WTC11 (cell line): ENCODE measurements at regions not wholly inside any gene's neighbourhood (a gene's known extent, or its start where the extent isn't known, plus 50 kb on each side); places are given as distances from the start of the nearest gene placed in this dataset.

ENCODE experiments used
- ATAC-seq: fragments of 200-7000 bp; cut with Tn5 transposase; 2 replicates; pipeline ENCODE4 v1.10.0; 2021; ENCODE audit warnings: mild to moderate bottlenecking, moderate library complexity
- CTCF ChIA-PET: fragments of 300-600 bp; sonication (Branson Sonifier 250); formaldehyde crosslinking; loops from one replicate; lab custom pipeline; 2021; ENCODE audit warnings: antibody characterized with exemption; lab: Charles Lee
- POLR2A ChIA-PET: fragments of 350-600 bp; sonication (Branson Sonifier 250); formaldehyde crosslinking; loops from one replicate; lab custom pipeline; 2021; ENCODE audit warnings: antibody characterized with exemption; lab: Charles Lee
- DNase-seq: peaks from one replicate; pipeline ENCODE4 v3.0.0; 2021; ENCODE audit warnings: low spot score
- H3K27ac Mint-ChIP-seq: 2 replicates; pipeline ENCODE4 v1.8.0; 2021; ENCODE audit warnings: mixed read lengths
- H3K27me3 Mint-ChIP-seq: 2 replicates; pipeline ENCODE4 v1.8.0; 2021; ENCODE audit warnings: low read depth, mild to moderate bottlenecking, moderate library complexity, mixed read lengths
- H3K36me3 Mint-ChIP-seq: 2 replicates; pipeline ENCODE4 v1.8.0; 2021; ENCODE audit warnings: mixed read lengths
- H3K4me1 Mint-ChIP-seq: 2 replicates; pipeline ENCODE4 v1.8.0; 2022; ENCODE audit warnings: mixed read lengths
- H3K4me3 Mint-ChIP-seq: 2 replicates; pipeline ENCODE4 v1.8.0; 2021; ENCODE audit warnings: mild to moderate bottlenecking, moderate library complexity, mixed read lengths
- H3K9me3 Mint-ChIP-seq: 2 replicates; pipeline ENCODE4 v1.8.0; 2021; ENCODE audit warnings: mixed read lengths
- ATF1 ChIP-seq: sonication (generic); formaldehyde crosslinking; IDR thresholded peaks from 2 replicates; pipeline ENCODE4 v1.8.1; 2023; ENCODE audit warnings: mild to moderate bottlenecking, moderate library complexity, missing genetic modification reagents
- CBFB ChIP-seq: sonication (generic); formaldehyde crosslinking; IDR thresholded peaks from 2 replicates; pipeline ENCODE4 v1.8.1; 2022; ENCODE audit warnings: mild to moderate bottlenecking, low read depth, missing genetic modification reagents
- CDX4 ChIP-seq: fragments of 250-450 bp; sonication (Bioruptor Pico); IDR thresholded peaks from 2 replicates; pipeline ENCODE4 v1.9.0; 2021; ENCODE audit warnings: moderate library complexity, mild to moderate bottlenecking, inconsistent platforms, borderline replicate concordance
- E2F4 ChIP-seq: sonication (generic); formaldehyde crosslinking; IDR thresholded peaks from 2 replicates; pipeline ENCODE4 v1.8.1; 2022; ENCODE audit warnings: low read depth, mild to moderate bottlenecking, moderate library complexity, missing genetic modification reagents, borderline replicate concordance
- ESRRA ChIP-seq: sonication (generic); formaldehyde crosslinking; IDR thresholded peaks from 2 replicates; pipeline ENCODE4 v1.8.1; 2022; ENCODE audit warnings: mild to moderate bottlenecking, missing genetic modification reagents, borderline replicate concordance
- FOXK1 ChIP-seq: sonication (generic); formaldehyde crosslinking; IDR thresholded peaks from 2 replicates; pipeline ENCODE4 v1.8.0; 2022; ENCODE audit warnings: mild to moderate bottlenecking, moderate library complexity, missing genetic modification reagents
- HMGA2 ChIP-seq: fragments of 250-450 bp; sonication (Bioruptor Pico); IDR thresholded peaks from 2 replicates; pipeline ENCODE4 v1.4.0; 2021; ENCODE audit warnings: mild to moderate bottlenecking, moderate library complexity
- KAT7 ChIP-seq: sonication (generic); formaldehyde crosslinking; IDR thresholded peaks from 2 replicates; pipeline ENCODE4 v1.8.1; 2023; ENCODE audit warnings: missing genetic modification reagents, mild to moderate bottlenecking, borderline replicate concordance
- NR3C1 ChIP-seq: sonication (generic); formaldehyde crosslinking; conservative IDR thresholded peaks from 2 replicates; pipeline ENCODE4 v1.8.1; 2023; ENCODE audit warnings: low read depth, mild to moderate bottlenecking, missing genetic modification reagents
- OVOL2 ChIP-seq: fragments of 250-450 bp; sonication (Bioruptor Pico); IDR thresholded peaks from 2 replicates; pipeline ENCODE4 v1.9.0; 2021; ENCODE audit warnings: mild to moderate bottlenecking, borderline replicate concordance
- PREB ChIP-seq: sonication (generic); formaldehyde crosslinking; IDR thresholded peaks from 2 replicates; pipeline ENCODE4 v1.8.1; 2022; ENCODE audit warnings: mild to moderate bottlenecking, missing genetic modification reagents, moderate library complexity, borderline replicate concordance
- PRRX2 ChIP-seq: fragments of 250-450 bp; sonication (Bioruptor Pico); IDR thresholded peaks from 2 replicates; pipeline ENCODE4 v1.8.0; 2021; ENCODE audit warnings: mild to moderate bottlenecking
- TEAD4 ChIP-seq: sonication (generic); formaldehyde crosslinking; IDR thresholded peaks from 2 replicates; pipeline ENCODE4 v1.8.0; 2022; ENCODE audit warnings: mild to moderate bottlenecking, missing genetic modification reagents
- USF1 ChIP-seq: sonication (generic); formaldehyde crosslinking; IDR thresholded peaks from 2 replicates; pipeline ENCODE4 v1.8.0; 2022; ENCODE audit warnings: mild to moderate bottlenecking, missing genetic modification reagents
- ZNF219 ChIP-seq: sonication (generic); formaldehyde crosslinking; IDR thresholded peaks from 2 replicates; pipeline ENCODE4 v1.8.0; 2023; ENCODE audit warnings: missing genetic modification reagents, mild to moderate bottlenecking, borderline replicate concordance
- ZNF281 ChIP-seq: sonication (generic); formaldehyde crosslinking; IDR thresholded peaks from 2 replicates; pipeline ENCODE4 v1.8.0; 2023; ENCODE audit warnings: mild to moderate bottlenecking, missing genetic modification reagents
- ZNF416 ChIP-seq: fragments of 250-450 bp; sonication (Bioruptor Pico); IDR thresholded peaks from 2 replicates; pipeline ENCODE4 v1.9.0; 2021; ENCODE audit warnings: mild to moderate bottlenecking, inconsistent platforms
- ZNF425 ChIP-seq: fragments of 250-450 bp; sonication (Bioruptor Pico); conservative IDR thresholded peaks from 2 replicates; pipeline ENCODE4 v1.9.0; 2021; ENCODE audit warnings: mild to moderate bottlenecking

- H3K4me3 Mint-ChIP-seq, result no peak overlapping the region
- POLR2A ChIA-PET, result no interaction called here
- TF ChIP-seq ZNF281 (CRISPR knock-in tag) (no peak), ATF1 (CRISPR knock-in tag) (no peak), KAT7 (no peak), OVOL2 (CRISPR knock-in tag) (no peak), FOXK1 (CRISPR knock-in tag) (no peak), CDX4 (CRISPR knock-in tag) (no peak), PREB (CRISPR knock-in tag) (no peak), TEAD4 (CRISPR knock-in tag) (no peak), ESRRA (CRISPR knock-in tag) (no peak), ZNF219 (CRISPR knock-in tag) (no peak), ZNF425 (no peak), E2F4 (CRISPR knock-in tag) (no peak), USF1 (CRISPR knock-in tag) (no peak), HMGA2 (CRISPR knock-in tag) (no peak), CBFB (CRISPR knock-in tag) (no peak), NR3C1 (CRISPR knock-in tag) (no peak), ZNF416 (CRISPR knock-in tag) (no peak), PRRX2 (CRISPR knock-in tag) (no peak)
- TF ChIP-seq, all 79 proteins: peak for 0
- peak overlapping the region; percentile 58 for H3K27ac Mint-ChIP-seq
- 0 out of 2 replicates have a peak, but pooled peaks cover 4% of the 10 kb centered on the region for H3K36me3 Mint-ChIP-seq
- CTCF ChIA-PET, result interaction anchor here (0.7 kb wide), 1 partner anchor 70 kb away, joined by 3 read pairs; no protein-coding TSS in a partner anchor
- peaks cover 3% of the 10 kb centered on the region; the same call in 1 of the 2 replicates for H3K9me3 Mint-ChIP-seq
- ATAC-seq (no peak), DNase-seq (no peak)
- H3K27me3 Mint-ChIP-seq, result no peaks in the 10 kb centered on the region; the same call in 1 of the 2 replicates
- peaks cover 49% of the 10 kb centered on the region for H3K4me1 Mint-ChIP-seq
Measured at GRCh38 chr12:84696908-84697540, 215.6 kb downstream of the SLC6A15 start.
